Stimulated activated naive CD8-positive, alpha-beta T cell treated with anti-CD3 and anti-CD28 coated beads, Interleukin-15, amount 100 ng/mL, for 72 hours (primary cell): ENCODE measurements at regions not wholly inside any gene's neighbourhood (a gene's known extent, or its start where the extent isn't known, plus 50 kb on each side); places are given as distances from the start of the nearest gene placed in this dataset.

Experiments used
- ATAC-seq: fragments of 150-1000 bp; cut with Tn5 transposase; 2 replicates; pipeline ENCODE4 v1.10.0; 2021; ENCODE audit warnings: mild to moderate bottlenecking, moderate library complexity
- DNase-seq, 2 donors: peaks; one replicate each; pipeline ENCODE4 v3.0.0; 2021 to 2022
- H3K27ac Mint-ChIP-seq, 2 donors: one replicate each; pipeline ENCODE4 v1.8.0; 2022; ENCODE audit warnings: mild to moderate bottlenecking in 2 of 2, mixed read lengths in 2 of 2, moderate library complexity in 2 of 2
- H3K27me3 Mint-ChIP-seq: one replicate; pipeline ENCODE4 v1.8.0; 2022; ENCODE audit warnings: mixed read lengths
- H3K4me1 Mint-ChIP-seq: one replicate; pipeline ENCODE4 v1.8.0; 2022; ENCODE audit warnings: mild to moderate bottlenecking, mixed read lengths
- H3K4me3 Mint-ChIP-seq, 2 donors: one replicate each; pipeline ENCODE4 v1.8.0; 2022; ENCODE audit warnings: mild to moderate bottlenecking in 2 of 2, mixed read lengths in 2 of 2, moderate library complexity in 1 of 2
- H3K9me3 Mint-ChIP-seq, 2 donors: one replicate each; pipeline ENCODE4 v1.8.0; 2022; ENCODE audit warnings: mixed read lengths in 2 of 2

DNA sequence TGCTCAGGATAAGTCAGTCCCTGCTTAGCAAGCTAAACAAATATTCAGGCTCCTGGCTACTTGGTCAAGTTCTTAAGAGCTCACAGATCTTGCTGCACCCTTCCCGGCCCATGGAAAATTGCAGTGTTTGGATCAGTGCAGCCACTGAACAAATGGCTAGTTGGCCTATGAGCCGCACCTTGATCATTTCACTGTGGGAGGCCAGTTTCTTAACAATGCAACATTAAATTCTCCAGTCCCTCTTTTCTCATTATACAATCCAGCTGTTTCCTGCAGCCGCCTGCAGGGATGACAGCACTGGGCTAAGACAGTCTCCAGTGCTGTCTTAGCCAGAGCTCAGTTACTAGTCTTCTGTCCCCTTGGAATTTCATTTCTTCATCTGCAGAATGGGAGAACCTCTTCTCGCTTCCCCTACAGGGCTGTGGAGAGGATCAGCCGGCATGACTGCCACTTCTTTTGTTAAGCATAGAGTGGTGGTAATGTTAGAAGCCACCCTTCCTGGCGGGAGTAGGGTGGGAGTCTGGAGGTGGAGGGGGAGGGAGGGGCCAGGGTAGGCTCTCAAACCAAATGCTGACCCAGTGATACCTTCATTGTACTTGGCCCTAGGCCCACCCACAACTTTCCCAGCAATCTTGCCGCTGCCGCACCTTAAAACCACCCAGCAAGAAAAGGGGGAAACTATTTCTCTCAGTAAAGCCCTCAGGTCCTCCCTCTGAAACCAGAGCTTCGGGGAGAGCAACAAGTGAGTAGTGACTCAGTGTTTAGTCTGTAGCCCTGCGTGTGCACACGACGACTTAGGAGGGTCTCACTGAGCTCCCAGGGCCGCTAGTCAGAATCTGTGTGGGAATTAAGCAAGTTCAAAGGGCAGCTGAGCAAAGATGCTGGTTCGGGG lies 145.7 kb downstream of the NUAK1 start:
- no peak overlapping the region for H3K27ac Mint-ChIP-seq
- H3K9me3 Mint-ChIP-seq = peaks cover 4 to 6% of the 10 kb centered on the region in 2 donors
- no peak overlapping the region for H3K4me3 Mint-ChIP-seq
- no peak for ATAC-seq
- peaks cover 14% of the 10 kb centered on the region for H3K27me3 Mint-ChIP-seq
- no peaks in the 10 kb centered on the region for H3K4me1 Mint-ChIP-seq
- no peak for DNase-seq

DNA sequence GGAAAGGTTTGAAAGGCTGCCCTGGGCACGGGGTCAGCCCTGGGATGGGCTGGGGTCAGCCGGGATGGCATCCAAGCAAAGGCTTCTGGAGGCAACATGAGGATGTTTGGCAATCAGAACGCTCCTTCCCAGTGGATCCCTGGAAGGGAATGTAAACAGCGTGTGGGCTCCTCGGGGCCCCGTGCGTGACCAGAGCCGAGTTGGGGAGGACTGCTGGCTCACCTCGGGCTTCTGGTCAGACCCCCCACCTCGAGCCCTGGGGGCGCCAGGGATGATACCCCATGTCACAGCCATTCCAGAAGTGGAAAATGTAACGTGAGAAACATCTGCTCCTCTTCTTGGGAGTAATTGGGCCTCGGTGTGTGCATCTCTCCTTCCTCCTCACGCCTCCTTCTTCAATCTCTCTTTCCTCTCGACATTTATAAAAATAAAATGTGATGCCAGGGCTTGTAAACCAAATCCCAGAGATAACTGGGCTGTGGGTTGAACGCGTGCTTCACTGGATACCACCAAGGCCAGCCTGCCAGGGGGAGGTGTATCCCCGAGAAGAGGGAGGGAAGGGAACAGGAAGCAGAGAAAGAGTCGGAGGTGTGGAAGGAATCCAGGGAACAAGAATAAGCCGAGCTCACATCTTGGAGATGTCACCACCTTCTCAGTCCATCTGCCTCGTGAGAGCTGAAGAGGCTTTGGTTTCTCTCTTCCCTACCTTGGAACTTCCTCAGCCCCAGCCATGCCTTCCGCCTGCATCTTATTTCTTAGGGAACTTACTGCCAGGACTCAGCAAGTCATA lies 144.8 kb downstream of the NUAK1 start:
- Mint-ChIP-seq H3K4me3 (no peak overlapping the region), H3K4me1 (no peaks in the 10 kb centered on the region)
- no peak for ATAC-seq

DNA sequence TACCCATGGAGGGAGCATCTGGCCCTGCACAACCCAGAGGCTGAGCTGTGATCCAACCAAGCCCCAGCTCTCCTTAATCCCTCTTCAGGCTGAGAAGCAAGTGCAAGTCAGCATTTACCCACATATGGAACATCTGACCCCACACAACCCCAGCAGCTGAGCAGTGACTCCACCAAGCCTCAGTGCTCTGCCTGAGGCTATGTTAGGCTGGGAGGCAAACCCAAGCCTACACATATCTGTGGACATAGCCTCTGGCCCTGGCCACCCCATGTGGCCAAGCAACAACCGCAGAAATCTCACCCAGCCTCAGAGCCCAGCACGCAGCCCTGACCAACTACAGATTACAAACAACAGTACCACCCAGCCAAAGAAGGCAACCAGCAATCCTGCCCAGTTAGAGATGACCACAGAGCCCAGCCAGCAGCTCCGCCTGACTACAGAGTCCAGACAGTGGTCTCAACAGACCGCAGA lies 142.8 kb downstream of the NUAK1 start:
- peaks cover 23% of the 10 kb centered on the region for H3K27me3 Mint-ChIP-seq
- no peaks in the 10 kb centered on the region for H3K4me1 Mint-ChIP-seq
- DNase-seq (no peak), ATAC-seq (no peak)
- H3K4me3 Mint-ChIP-seq = no peak overlapping the region
- H3K27ac Mint-ChIP-seq = no peak overlapping the region
- H3K9me3 Mint-ChIP-seq = peaks cover 0 to 4% of the 10 kb centered on the region in 2 donors

More for the DNA sequence above, 144.8 kb downstream of the NUAK1 start:
- Mint-ChIP-seq H3K27me3 (peaks cover 16% of the 10 kb centered on the region), H3K27ac (no peak overlapping the region), H3K9me3 (peaks cover 4 to 6% of the 10 kb centered on the region in 2 donors)
- no peak for DNase-seq

DNA sequence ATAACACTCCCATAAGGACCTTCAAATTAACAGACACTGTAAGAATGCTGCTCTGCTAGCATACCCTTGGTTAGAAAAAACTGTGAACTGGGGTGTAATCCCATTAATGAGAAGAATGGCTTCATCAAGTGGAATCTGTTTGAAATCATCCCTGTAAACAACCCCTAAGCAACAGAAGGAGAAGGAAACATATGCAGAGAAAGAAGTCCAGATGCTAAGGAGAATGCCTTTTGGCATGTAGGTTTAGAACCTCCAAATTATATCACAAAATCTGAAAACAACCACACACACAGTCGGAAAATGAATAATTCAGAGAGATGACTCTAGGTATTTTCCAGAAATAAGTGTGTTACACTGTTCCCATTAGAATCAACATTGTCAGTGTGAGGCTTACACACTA lies 140.2 kb downstream of the NUAK1 start:
- H3K27me3 Mint-ChIP-seq = peaks cover 21% of the 10 kb centered on the region

DNA sequence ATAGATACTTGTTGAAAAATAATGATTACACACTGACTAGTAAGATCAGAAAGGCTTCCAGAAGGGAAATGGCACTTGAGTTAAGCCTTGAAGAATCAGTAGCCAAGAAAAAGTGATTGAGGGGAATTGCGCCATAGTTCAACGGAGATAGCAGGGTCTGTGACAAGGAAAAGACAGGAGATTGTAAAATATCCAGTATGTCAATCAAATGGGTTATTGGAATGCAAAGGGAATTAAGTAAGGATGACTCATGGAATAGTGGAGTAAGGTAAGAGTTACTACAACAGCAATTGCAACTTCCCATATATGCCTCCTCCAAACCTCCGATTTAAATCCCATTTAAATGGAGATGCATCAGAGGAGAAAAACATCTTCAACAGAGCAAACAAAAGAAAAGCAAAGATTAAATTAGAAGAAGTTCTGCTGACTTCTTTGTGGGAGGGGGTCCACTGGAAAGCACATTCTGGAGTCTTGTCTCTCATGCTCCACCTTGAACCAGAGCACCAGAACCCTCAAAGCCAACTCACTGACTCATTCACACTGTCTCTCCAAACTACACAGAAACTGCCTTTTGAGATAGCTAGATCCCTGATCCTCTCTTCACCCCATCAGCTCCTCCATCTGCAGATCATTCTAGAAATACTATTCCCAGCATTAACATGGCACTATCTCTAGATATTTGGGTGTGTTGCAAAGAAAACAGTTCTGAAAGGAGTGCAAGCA lies 138.2 kb downstream of the NUAK1 start:
- Mint-ChIP-seq H3K27me3 (peaks cover 19% of the 10 kb centered on the region), H3K27ac (no peak overlapping the region), H3K4me3 (no peak overlapping the region), H3K9me3 (peaks cover 0 to 13% of the 10 kb centered on the region in 2 donors), H3K4me1 (no peaks in the 10 kb centered on the region)
- ATAC-seq (no peak), DNase-seq (no peak)

More for the DNA sequence above, 140.2 kb downstream of the NUAK1 start:
- Mint-ChIP-seq H3K4me3 (no peak overlapping the region), H3K4me1 (no peaks in the 10 kb centered on the region), H3K27ac (no peak overlapping the region), H3K9me3 (peaks cover 0 to 9% of the 10 kb centered on the region in 2 donors)
- no peak for DNase-seq
- no peak for ATAC-seq

DNA sequence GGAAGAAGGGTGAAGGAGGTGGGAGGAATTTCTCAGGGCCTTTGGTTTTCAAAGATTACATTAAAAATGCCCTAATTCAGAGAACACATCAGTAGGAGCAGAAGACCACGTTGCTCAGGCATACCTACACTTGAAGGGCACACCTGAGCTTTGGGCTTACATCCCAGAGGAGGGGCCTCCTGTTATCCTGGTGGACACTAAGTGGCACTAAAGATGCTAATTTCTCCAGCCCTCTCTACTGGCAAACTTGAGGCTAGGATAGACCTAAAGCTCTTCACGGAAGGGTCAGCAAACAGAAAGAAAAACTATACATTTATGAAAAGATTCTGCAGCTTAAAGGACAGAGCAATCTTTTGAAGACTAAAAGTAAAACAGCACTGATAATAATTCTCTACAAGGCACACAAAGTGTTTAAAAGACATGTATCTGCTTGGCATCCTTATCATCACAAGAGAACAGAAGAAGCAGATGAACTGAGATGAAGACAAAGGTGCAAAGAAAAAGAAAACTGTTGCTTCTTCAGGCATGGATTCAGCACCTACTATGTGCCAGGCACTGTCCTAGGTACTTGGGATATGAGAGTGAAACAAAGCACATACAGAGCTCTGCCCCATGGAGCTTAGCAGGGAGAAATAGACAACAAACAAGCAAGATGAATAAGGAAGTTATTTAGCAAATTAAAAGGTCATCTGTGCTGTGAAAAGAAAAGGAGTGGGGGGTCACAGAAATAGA lies 137.5 kb downstream of the NUAK1 start:
- H3K4me3 Mint-ChIP-seq = no peak overlapping the region
- ATAC-seq = no peak
- H3K27me3 Mint-ChIP-seq = peaks cover 19% of the 10 kb centered on the region
- no peak overlapping the region for H3K27ac Mint-ChIP-seq
- peaks cover 0 to 13% of the 10 kb centered on the region in 2 donors for H3K9me3 Mint-ChIP-seq
- no peaks in the 10 kb centered on the region for H3K4me1 Mint-ChIP-seq
- no peak for DNase-seq

DNA sequence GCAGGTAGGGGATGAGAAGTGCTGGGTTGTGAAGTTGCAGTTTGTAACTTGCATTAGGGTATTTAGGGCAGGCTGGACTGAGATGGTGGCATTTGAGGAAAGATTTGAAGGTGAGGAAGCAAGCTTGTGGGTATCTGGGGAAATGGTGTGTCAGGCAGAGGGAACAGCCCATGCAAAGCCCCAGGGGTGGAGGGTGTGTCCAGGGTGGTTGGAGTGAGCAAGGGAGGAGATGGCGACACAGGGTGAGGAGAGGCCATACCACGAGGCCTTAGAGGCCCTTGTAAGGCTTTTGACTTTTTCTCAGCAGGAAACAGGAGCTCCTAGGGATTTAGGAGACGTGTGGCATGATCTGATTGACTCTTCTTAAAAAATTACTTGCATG lies 136.9 kb downstream of the NUAK1 start:
- no peaks in the 10 kb centered on the region for H3K4me1 Mint-ChIP-seq
- H3K9me3 Mint-ChIP-seq = peaks cover 0 to 11% of the 10 kb centered on the region in 2 donors
- no peak overlapping the region for H3K27ac Mint-ChIP-seq
- peaks cover 24% of the 10 kb centered on the region for H3K27me3 Mint-ChIP-seq
- H3K4me3 Mint-ChIP-seq = no peak overlapping the region
- no peak for DNase-seq
- no peak for ATAC-seq

DNA sequence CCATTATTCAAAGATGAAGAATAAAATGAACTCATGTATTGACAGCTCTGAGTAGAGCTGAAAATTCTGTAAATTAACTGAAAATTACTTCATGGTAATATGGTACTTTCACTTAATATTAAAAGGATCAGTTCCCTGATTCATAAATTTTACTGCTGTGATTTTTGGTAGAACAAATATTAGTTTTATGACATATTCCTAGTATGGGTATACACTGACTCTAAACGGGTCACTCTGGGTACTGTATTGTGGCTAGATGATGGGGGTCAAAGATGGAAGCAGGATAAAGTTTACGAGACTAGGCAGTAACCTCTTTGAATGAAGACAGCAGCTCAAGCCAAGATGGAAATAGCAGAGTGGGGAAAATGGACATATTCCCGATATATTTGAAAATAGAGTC lies 135.5 kb downstream of the NUAK1 start:
- ATAC-seq = no peak
- no peaks in the 10 kb centered on the region for H3K4me1 Mint-ChIP-seq
- no peak overlapping the region for H3K4me3 Mint-ChIP-seq
- no peak for DNase-seq
- H3K27ac Mint-ChIP-seq = no peak overlapping the region
- peaks cover 0 to 9% of the 10 kb centered on the region in 2 donors for H3K9me3 Mint-ChIP-seq
- H3K27me3 Mint-ChIP-seq = peaks cover 28% of the 10 kb centered on the region

DNA sequence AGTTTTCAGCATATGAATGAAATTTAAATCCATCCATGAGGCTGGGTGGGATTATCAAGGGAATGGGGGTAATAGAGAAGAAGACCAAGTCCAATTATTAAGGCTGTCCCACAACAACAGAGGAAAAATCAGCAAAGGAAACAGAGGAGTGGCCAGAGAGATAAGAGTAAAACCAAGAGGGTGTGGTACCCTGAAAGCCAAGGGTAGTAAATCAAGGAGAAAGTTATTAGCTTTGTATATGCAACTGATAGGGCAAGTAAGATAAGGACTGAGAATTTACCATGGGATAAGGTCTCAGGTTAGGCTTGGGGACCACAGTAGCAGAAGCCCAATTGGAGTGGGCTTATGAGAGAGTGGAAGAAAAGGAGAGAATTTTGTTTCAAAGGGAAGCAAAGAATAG lies 134.5 kb downstream of the NUAK1 start:
- no peak for DNase-seq
- H3K4me3 Mint-ChIP-seq = no peak overlapping the region
- no peaks in the 10 kb centered on the region for H3K4me1 Mint-ChIP-seq
- no peak overlapping the region for H3K27ac Mint-ChIP-seq
- ATAC-seq = no peak
- peaks cover 0 to 9% of the 10 kb centered on the region in 2 donors for H3K9me3 Mint-ChIP-seq
- peaks cover 29% of the 10 kb centered on the region for H3K27me3 Mint-ChIP-seq

DNA sequence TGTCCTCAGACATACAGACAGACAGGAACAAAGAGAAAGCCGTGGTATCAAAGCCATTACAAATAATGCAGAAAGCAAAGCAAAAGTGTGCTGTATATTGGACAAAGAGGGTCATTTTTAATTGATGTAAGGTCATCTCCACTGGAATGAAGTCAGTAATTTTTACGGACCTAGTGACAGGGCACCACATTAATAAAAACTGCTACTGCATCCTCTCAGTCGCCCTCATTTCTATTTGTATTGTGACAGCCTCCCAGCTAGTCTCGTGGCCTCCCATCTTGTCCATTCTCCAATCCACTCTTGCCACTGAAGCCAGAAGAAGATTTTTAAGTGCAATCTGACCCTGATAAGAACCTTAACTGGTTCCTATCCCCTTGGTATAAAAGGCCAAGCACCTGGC lies 132.4 kb downstream of the NUAK1 start:
- no peak for ATAC-seq
- Mint-ChIP-seq H3K27me3 (peaks cover 23% of the 10 kb centered on the region), H3K4me1 (no peaks in the 10 kb centered on the region), H3K27ac (no peak overlapping the region), H3K4me3 (no peak overlapping the region), H3K9me3 (peaks cover 0 to 9% of the 10 kb centered on the region in 2 donors)
- DNase-seq = no peak

DNA sequence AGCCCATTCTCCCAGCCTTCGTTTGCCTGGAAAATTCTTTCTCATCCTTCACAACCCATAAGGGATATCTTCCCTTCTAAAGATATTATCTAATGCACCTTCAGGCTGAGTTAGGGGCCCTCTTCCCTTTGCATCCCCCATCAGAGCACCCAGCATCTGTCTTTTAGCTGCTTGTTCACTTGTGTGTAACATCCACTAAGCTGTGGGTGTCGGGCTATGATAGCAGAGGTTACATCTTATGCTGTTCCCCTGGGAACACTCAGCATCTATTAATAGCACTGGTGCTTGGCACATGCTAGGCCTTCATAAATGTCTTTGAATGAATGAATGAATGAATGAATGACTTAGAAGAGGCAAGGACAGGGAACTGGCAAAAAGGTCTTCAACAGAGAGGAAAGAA lies 131.8 kb downstream of the NUAK1 start:
- H3K4me1 Mint-ChIP-seq = no peaks in the 10 kb centered on the region
- no peak for ATAC-seq
- H3K27me3 Mint-ChIP-seq = peaks cover 19% of the 10 kb centered on the region
- H3K27ac Mint-ChIP-seq = no peak overlapping the region
- no peak for DNase-seq
- peaks cover 0 to 5% of the 10 kb centered on the region in 2 donors for H3K9me3 Mint-ChIP-seq
- H3K4me3 Mint-ChIP-seq = no peak overlapping the region

DNA sequence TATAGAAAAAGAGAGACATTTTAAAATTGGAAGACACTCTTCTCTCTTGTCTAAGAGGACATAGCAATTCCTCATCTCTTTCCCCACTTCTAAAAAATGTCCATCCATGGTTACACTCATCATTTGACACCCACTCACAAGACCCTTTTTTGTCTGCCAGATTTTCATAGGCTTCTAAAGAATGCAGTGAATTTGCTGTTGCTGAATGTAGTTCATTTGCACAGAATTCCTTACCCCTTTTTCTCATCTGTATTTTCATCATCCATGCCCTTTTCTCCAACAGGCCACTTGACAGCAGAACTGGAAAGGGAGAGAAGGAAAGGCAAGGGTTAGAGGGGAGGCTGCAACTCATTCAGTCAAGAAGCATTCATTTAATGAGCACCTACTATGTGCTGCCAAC lies 128.0 kb downstream of the NUAK1 start:
- peaks cover 25% of the 10 kb centered on the region for H3K27me3 Mint-ChIP-seq
- H3K9me3 Mint-ChIP-seq = peaks cover 4 to 7% of the 10 kb centered on the region in 2 donors
- no peaks in the 10 kb centered on the region for H3K4me1 Mint-ChIP-seq
- ATAC-seq (no peak), DNase-seq (no peak)
- peak overlapping the region in 1 of 2 donors; percentile 33 for H3K27ac Mint-ChIP-seq
- H3K4me3 Mint-ChIP-seq = no peak overlapping the region
